NCI-H146 treated with DMSO at 0.1 percent for 48 hours (cell line): ENCODE measurements at regions not wholly inside any gene's neighbourhood (a gene's known extent, or its start where the extent isn't known, plus 50 kb on each side); places are given as distances from the start of the nearest gene placed in this dataset.

ENCODE experiments used
- DNase-seq: peaks from one replicate; lab custom pipeline; 2025; ENCODE audit not compliant: unreplicated experiment; lab: John Stamatoyannopoulos, UW

- DNase-seq, result no peak
Observed at GRCh38 chr3:182243625-182244024, 531.9 kb downstream of the SOX2 start.

- DNase-seq, result no peak
Observed at GRCh38 chr3:182244222-182244971, 532.7 kb downstream of the SOX2 start.

- DNase-seq, result no peak
Observed at GRCh38 chr3:182245059-182245458, 533.3 kb downstream of the SOX2 start.

- no peak for DNase-seq
Observed at GRCh38 chr3:182246870-182247269, 535.1 kb downstream of the SOX2 start.

- DNase-seq, result no peak
Observed at GRCh38 chr3:182248349-182248880, 536.7 kb downstream of the SOX2 start.

GRCh38 chr3:182252802-182253201 lies 540.5 kb upstream of the ATP11B start:
- DNase-seq, result no peak

GRCh38 chr3:182255158-182255557 lies 538.1 kb upstream of the ATP11B start:
- no peak for DNase-seq

GRCh38 chr3:182257361-182257760 lies 535.9 kb upstream of the ATP11B start:
- DNase-seq, result no peak

- peak; percentile 90 for DNase-seq
Observed at GRCh38 chr3:182258538-182259177, 534.6 kb upstream of the ATP11B start.

GRCh38 chr3:182259579-182259978 lies 533.7 kb upstream of the ATP11B start:
- DNase-seq, result no peak

GRCh38 chr3:182261041-182261440 lies 532.3 kb upstream of the ATP11B start:
- no peak for DNase-seq

- DNase-seq, result no peak
Observed at GRCh38 chr3:182268711-182269110, 524.6 kb upstream of the ATP11B start.

- no peak for DNase-seq
Observed at GRCh38 chr3:182276512-182276911, 516.8 kb upstream of the ATP11B start.

- DNase-seq, result peak; percentile 100
Observed at GRCh38 chr3:182284793-182285192, 508.5 kb upstream of the ATP11B start.

GRCh38 chr3:182292591-182292990 lies 500.7 kb upstream of the ATP11B start:
- DNase-seq, result no peak

- DNase-seq, result no peak
Observed at GRCh38 chr3:182294256-182294655, 499.0 kb upstream of the ATP11B start.

GRCh38 chr3:182294696-182295095 lies 498.6 kb upstream of the ATP11B start:
- no peak for DNase-seq

- DNase-seq, result no peak
Observed at GRCh38 chr3:182300266-182300665, 493.0 kb upstream of the ATP11B start.

- DNase-seq, result no peak
Observed at GRCh38 chr3:182303169-182303568, 490.1 kb upstream of the ATP11B start.

GRCh38 chr3:182305881-182306665 lies 487.2 kb upstream of the ATP11B start:
- DNase-seq, result no peak

- no peak for DNase-seq
Observed at GRCh38 chr3:182308328-182308727, 485.0 kb upstream of the ATP11B start.

GRCh38 chr3:182309120-182309519 lies 484.2 kb upstream of the ATP11B start:
- DNase-seq, result no peak
